HEK293 (cell line): ENCODE measurements at regions not wholly inside any gene's neighbourhood (a gene's known extent, or its start where the extent isn't known, plus 50 kb on each side); places are given as distances from the start of the nearest gene placed in this dataset.

Experiments
- CTCF ChIA-PET: fragments of 350-600 bp; formaldehyde crosslinking; extraction: SDS; loops from one replicate; lab custom pipeline; 2021; ENCODE audit warnings: antibody characterized with exemption; lab: Yijun Ruan, JAX
- POLR2A ChIA-PET: fragments of 300-600 bp; formaldehyde crosslinking; extraction: SDS; loops from one replicate; lab custom pipeline; 2020; ENCODE audit warnings: antibody characterized with exemption, inconsistent platforms; lab: Yijun Ruan, JAX
- H3K27ac ChIP-seq: fragments of 200-500 bp; sonication (Bioruptor generic); 2 replicates; pipeline ENCODE4 v1.5.1; 2014; ENCODE audit warnings: low read depth, low read length, control low read depth, inconsistent platforms; ENCODE audit errors: extremely low read depth
- H3K36me3 ChIP-seq, 2 experiments: fragments of 200-500 bp in 1 of 2; sonication (Bioruptor generic) in 1 of 2; 1 replicate in 1 of 2; 2 replicates in 1 of 2; pipeline ENCODE4 v1.5.1; 2014 to 2017; ENCODE audit warnings: inconsistent platforms in 2 of 2, low read length in 2 of 2; ENCODE audit not compliant: control insufficient read depth in 2 of 2, insufficient read depth in 1 of 2
- H3K4me1 ChIP-seq: fragments of 200-500 bp; sonication (Bioruptor generic); 2 replicates; pipeline ENCODE4 v1.5.1; 2014; ENCODE audit warnings: mild to moderate bottlenecking, low read length, inconsistent platforms; ENCODE audit not compliant: control insufficient read depth, insufficient read depth
- H3K4me3 ChIP-seq: 2 replicates; pipeline ENCODE4 v1.5.1; 2011; ENCODE audit warnings: low read depth, mild to moderate bottlenecking, control low read depth, low read length, moderate library complexity
- H3K9me3 ChIP-seq: fragments of 200-500 bp; sonication (Bioruptor generic); 2 replicates; pipeline ENCODE4 v1.5.1; 2014; ENCODE audit warnings: low read depth, low read length, inconsistent platforms; ENCODE audit not compliant: control insufficient read depth, insufficient read depth
- AEBP2 ChIP-seq: fragments of 450-650 bp; formaldehyde crosslinking; IDR thresholded peaks from 2 replicates; pipeline ENCODE4 v1.5.1; 2016; ENCODE audit warnings: missing biosample characterization, missing genetic modification characterization, borderline replicate concordance
- KLF17 ChIP-seq: fragments of 450-650 bp; formaldehyde crosslinking; IDR thresholded peaks from 2 replicates; pipeline ENCODE4 v1.5.1; 2016; ENCODE audit warnings: missing biosample characterization, missing genetic modification characterization
- REPIN1 ChIP-seq: fragments of 450-650 bp; formaldehyde crosslinking; IDR thresholded peaks from 2 replicates; pipeline ENCODE4 v1.5.1; 2017; ENCODE audit warnings: missing biosample characterization, missing genetic modification characterization, low read depth
- ZBTB10 ChIP-seq: fragments of 450-650 bp; formaldehyde crosslinking; IDR thresholded peaks from 2 replicates; pipeline ENCODE4 v1.5.1; 2016; ENCODE audit warnings: missing biosample characterization, missing genetic modification characterization
- ZBTB49 ChIP-seq: fragments of 450-650 bp; formaldehyde crosslinking; IDR thresholded peaks from 2 replicates; pipeline ENCODE4 v1.5.1; 2016; ENCODE audit warnings: missing biosample characterization, missing genetic modification characterization, low read depth
- ZIC2 ChIP-seq: fragments of 450-650 bp; formaldehyde crosslinking; IDR thresholded peaks from 2 replicates; pipeline ENCODE4 v1.5.1; 2016; ENCODE audit warnings: missing biosample characterization, missing genetic modification characterization
- ZNF266 ChIP-seq: fragments of 450-650 bp; formaldehyde crosslinking; IDR thresholded peaks from 2 replicates; pipeline ENCODE4 v1.5.1; 2016; ENCODE audit warnings: missing biosample characterization, missing genetic modification characterization, low read depth
- ZNF518A ChIP-seq: fragments of 450-650 bp; formaldehyde crosslinking; conservative IDR thresholded peaks from 2 replicates; pipeline ENCODE4 v1.5.1; 2016; ENCODE audit warnings: low read depth, missing biosample characterization, missing genetic modification characterization
- ZNF521 ChIP-seq: fragments of 450-650 bp; formaldehyde crosslinking; IDR thresholded peaks from 2 replicates; pipeline ENCODE4 v1.5.1; 2017; ENCODE audit warnings: missing biosample characterization, mild to moderate bottlenecking, missing genetic modification characterization
- ZNF624 ChIP-seq: fragments of 450-650 bp; formaldehyde crosslinking; IDR thresholded peaks from 2 replicates; pipeline ENCODE4 v1.5.1; 2017; ENCODE audit warnings: missing biosample characterization, missing genetic modification characterization
- ZNF707 ChIP-seq: fragments of 450-650 bp; formaldehyde crosslinking; IDR thresholded peaks from 2 replicates; pipeline ENCODE4 v1.5.1; 2016; ENCODE audit warnings: missing biosample characterization, missing genetic modification characterization
- ZSCAN16 ChIP-seq: fragments of 450-650 bp; formaldehyde crosslinking; IDR thresholded peaks from 2 replicates; pipeline ENCODE4 v1.5.1; 2016; ENCODE audit warnings: missing biosample characterization, missing genetic modification characterization
- ZSCAN4 ChIP-seq: fragments of 450-650 bp; formaldehyde crosslinking; IDR thresholded peaks from 2 replicates; pipeline ENCODE4 v1.5.1; 2017; ENCODE audit warnings: missing biosample characterization, missing genetic modification characterization

- TF ChIP-seq KLF17 (tag by site-specific recombination) (no peak), ZNF521 (tag by site-specific recombination) (no peak)
These were observed 200.4 kb upstream of the ESRRG start (continued) for GRCh38 chr1:216923601-216924000.

GRCh38 chr1:216922406-216922805, 199.2 kb upstream of the ESRRG start:
- ChIA-PET POLR2A (no interaction called here), CTCF (interaction anchor here (0.6 kb wide), 1 partner anchor 299 kb away, joined by 3 read pairs; no protein-coding TSS in a partner anchor)
- H3K4me3 ChIP-seq: no peak overlapping the region
- no peaks in the 10 kb centered on the region for H3K36me3 ChIP-seq
- no peak for TF ChIP-seq ZBTB10
- TF ChIP-seq ZSCAN4 (tag by site-specific recombination): no peak
- no peak for TF ChIP-seq ZBTB49
- TF ChIP-seq ZNF266 (tag by site-specific recombination): no peak
- TF ChIP-seq ZNF518A: no peak
- no peak for TF ChIP-seq ZNF707 (tag by site-specific recombination)
- H3K4me1 ChIP-seq: no peaks in the 10 kb centered on the region
- H3K27ac ChIP-seq: no peak overlapping the region
- H3K9me3 ChIP-seq: no peaks in the 10 kb centered on the region

- no peaks in the 10 kb centered on the region for H3K36me3 ChIP-seq
- H3K27ac ChIP-seq: no peak overlapping the region
- H3K9me3 ChIP-seq: no peaks in the 10 kb centered on the region
- CTCF ChIA-PET: interaction anchor here (0.6 kb wide), 1 partner anchor 299 kb away, joined by 3 read pairs; no protein-coding TSS in a partner anchor
- TF ChIP-seq ZNF624 (tag by site-specific recombination): no peak
- TF ChIP-seq ZIC2: no peak
- TF ChIP-seq ZSCAN16 (tag by site-specific recombination): no peak
- no peak for TF ChIP-seq REPIN1 (tag by site-specific recombination)
- TF ChIP-seq AEBP2 (tag by site-specific recombination): no peak
- TF ChIP-seq KLF17 (tag by site-specific recombination): no peak
- POLR2A ChIA-PET: no interaction called here
- H3K4me3 ChIP-seq: no peak overlapping the region
- no peaks in the 10 kb centered on the region for H3K4me1 ChIP-seq
These were observed 198.6 kb upstream of the ESRRG start for GRCh38 chr1:216921866-216922265.
